ENCODE measurements at regions not wholly inside any gene's neighbourhood (a gene's known extent, or its start where the extent isn't known, plus 50 kb on each side); places are given as distances from the start of the nearest gene placed in this dataset.

DNA sequence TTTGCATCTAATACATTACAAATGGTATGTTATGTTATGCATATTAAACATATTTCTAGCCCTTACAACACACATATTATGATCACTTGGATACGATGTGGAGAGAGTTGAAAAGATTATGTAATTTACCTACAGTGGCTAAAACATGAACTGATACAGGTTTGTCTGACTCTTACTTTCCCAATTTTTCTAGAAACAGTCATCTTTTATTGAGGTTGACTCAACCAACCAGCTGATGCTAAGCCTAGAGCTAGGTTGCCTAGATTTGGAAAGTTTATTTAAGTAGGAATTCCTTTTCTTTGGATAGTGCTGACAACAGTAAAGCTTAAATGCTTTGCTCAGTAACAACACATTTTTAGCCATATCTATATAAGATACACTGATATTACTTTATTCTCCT is 1215.1 kb downstream of the ADGRL3 start:
- no peak for DNase-seq

DNA sequence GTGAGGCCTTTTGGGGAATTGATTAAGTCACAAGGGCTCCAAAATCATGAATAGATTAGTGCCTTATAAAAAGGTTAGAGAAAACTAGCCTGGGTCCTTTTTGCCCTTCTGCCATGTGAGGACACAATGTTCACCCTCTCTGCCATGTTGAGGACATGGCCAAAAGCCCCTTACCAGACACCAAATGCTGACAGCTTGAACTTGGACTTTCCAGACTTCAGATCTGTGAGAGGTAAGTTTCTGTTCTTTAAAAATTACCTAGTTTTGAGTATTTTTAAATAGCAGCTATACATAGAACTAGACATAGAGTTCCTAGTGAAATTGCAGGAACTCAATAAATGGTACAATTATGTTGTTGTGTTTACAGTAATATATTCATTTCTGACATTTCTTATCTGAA is 1214.4 kb downstream of the ADGRL3 start:
- no peak for DNase-seq

DNA sequence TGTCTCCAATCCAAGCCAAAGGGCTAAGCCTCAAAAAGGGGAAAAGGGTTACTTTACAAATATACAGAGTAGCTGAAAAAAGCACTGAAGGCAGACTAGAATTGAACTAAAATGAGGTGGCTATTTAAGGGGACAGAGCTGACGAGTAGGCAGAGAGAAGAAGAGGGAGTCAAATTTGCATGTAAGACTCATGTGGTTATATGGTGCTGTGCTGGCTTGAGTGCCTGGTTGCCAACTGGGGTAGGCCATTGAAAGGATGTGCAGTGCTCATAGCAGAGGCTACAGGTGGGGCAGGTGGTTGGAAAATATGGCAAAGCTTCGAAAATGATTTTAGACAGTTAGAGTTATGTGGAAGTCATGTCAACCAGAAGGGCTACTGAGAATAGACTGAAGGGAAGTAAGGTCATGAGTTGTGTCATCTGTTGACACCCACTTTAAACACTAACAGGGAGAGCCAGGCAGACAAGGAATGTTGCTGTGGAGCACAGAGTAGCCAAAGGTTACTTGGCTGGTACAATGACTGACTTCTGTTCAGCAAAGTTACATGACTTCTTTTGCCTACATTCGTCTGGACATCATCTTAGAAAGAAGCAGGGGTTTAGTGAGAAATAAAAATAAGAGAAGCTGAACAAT is 1210.4 kb downstream of the ADGRL3 start:
- no peak for DNase-seq

DNA sequence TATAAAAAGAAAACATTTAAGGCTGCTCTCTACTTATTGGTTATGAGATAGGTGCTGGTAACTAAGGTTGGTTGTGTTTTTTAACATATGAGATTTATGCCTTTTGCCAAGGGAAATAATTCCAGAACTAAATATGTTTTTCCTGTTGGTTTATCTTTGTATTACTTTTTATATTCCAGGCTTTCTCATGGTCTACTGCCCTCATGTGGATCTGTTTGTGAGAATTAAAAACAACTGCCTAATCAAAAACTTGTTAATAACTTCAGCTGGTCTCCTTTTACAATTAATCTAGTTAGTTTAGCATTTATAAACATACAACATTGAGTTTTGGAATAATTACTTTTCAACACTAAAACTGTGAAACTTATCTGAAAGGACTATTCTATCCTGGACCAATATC is 1208.3 kb downstream of the ADGRL3 start:
- no peak for DNase-seq

DNA sequence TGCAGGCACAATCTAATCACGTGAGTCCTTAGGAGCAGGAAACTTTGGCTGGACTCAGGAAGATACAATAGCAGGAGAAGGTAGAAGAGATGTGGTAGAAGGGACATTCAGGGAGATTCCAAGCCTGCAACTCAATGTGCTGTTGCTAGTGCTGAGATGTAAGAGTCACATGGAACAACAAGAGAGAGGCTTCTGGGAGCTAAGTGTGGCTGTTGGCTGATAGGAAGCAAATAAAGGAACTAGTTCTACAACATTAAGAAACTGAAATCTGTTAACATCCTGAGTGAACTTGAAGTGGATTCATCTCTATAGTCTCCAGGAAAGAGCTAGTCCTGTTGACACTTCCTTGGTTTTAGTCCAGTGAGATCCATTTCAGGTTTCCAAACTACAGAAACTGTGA is 1207.4 kb downstream of the ADGRL3 start:
- DNase-seq, result no peak

DNA sequence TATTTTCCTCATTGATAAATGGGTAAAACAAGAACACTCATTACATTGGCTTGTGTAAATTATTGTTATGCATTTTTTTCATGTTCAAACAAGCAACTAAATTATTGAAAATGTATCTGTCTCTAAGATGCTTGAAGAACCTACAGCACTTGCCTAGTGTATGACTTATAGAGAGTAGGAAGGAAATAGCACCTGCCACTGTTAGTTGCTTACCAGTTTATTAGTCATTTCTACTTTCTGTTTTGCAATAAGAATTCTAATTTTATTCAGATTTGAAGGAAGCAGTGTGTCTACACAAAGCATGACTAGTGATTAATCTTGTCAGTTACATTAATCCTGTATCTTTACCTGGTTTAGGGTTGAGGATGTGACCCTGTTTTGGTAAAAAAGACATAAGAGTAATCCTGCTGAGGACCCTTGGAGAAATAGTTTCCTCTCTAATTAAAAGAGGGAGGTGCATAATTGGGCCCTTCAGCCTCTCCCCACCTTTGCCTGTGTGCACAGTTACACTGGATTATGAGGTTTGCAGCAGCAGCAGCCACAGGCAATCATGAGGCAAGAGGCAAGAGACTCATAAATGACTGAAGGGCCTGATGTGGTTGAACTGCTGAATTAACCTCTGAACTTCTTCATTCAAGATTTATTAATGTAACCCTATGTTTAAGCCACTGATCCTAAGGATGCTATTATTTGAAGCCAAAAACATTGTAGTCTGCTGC is 1202.1 kb downstream of the ADGRL3 start:
- no peak for DNase-seq

DNA sequence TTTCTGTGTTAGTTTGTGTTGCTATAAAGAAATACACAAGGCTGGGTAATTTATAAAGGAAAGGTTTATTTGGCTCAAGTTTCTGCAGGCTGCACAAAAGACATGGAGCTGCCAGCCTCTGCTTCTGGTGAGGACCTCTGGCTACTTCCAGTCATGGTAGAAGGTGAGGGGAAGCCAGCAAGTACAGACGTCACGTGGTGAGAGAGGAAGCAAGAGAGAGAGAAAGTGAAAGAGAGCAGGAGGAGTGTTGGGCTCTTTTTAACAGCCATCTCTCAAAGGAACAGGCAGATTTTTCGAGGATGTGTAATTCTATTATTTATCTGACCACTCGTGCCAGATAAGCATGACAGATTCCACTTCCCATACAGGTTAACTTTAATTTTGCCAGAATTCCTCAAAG is 1199.1 kb downstream of the ADGRL3 start:
- DNase-seq, result no peak

DNA sequence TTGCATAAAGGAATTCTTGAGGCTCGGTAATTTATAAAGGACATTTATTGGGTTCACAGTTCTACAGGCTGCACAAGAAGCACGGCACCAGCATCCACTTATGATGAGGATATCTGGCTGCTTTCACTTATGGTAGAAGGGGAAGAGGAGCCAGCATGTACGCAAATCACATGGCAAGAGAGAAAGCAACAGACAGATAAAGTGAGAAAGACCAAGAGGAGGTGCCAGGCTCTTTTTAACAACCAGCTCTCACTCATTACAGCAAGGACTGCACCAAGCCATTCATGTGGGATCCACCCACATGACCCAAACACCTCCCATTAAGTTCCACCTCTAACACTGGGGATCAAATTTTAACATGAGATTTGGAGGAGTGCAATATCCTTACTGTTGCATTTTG is 1198.2 kb downstream of the ADGRL3 start:
- no peak for DNase-seq

DNA sequence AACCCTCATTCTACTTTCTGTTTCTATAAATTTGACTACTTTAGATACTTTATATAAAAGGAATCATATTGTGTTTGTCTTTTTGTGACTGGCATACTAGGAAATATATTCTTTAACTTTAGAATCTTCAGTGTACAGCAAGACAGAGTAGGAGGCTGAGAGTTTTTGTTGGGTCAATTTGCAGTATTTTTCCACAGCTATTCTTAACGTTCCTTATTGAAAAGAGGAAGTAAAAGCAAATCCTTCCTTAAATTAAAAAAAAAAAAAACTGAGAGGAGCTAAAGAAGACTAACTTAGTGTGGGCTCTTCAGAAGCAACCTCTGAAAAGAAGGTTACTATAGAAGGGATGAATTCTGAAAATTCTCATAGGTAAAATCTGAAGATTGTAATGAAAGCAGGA is 1194.6 kb downstream of the ADGRL3 start:
- DNase-seq, result no peak

DNA sequence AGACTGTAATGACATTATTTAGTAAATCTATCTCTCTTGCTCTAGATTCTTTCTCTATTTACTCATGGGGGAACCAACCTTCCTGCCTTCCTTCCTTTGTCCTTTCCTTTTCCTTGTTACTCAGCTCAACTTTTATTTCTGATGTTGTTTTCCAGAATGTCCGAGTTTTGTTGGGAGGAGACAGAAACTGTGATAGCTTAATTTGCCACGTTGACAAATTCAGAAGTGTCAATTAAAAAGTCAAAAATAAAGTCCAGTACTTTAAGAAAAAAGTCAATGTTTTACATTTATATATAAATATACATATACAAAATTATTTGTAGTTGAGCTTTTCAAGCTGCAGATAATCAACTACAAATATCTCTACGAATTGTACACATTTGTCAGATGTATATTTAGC is 1187.7 kb downstream of the ADGRL3 start:
- DNase-seq, result no peak

DNA sequence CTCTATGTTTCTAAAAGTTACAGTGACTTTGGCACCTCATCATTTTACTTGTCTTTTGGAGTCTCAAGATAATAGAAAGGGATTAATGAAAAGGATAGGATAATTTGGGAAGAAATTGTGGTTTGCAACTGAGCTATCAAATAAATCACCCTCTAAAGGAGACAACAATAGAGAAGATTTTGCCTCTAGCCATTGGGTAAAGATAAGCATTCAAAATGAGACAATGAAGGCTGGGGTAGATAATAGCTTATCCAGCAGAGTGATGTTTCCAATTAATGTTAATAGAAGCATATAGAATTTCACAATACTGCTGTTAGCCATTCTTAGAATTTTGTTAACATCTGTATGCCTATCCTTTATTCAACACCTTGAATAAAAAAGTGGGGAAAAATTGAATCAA is 1177.6 kb downstream of the ADGRL3 start:
- no peak for DNase-seq

DNA sequence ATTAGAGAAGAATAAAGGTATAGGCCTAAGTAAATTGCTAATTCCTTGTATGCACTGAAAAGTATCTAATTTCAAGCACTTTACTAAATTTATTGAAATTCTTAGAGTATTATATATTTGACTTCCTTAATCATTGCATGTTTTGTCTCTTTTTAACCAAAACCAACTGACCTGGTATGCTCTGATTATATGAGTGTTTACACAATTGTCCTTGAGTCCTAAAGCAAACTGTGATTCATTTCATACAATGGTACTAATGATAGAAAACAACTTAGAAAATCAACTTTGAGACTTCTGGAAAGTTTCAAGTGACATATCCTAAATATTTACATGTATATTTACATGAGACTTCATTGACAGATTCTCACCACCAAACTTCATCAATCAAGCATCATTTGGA is 1177.1 kb downstream of the ADGRL3 start:
- DNase-seq, result no peak

DNA sequence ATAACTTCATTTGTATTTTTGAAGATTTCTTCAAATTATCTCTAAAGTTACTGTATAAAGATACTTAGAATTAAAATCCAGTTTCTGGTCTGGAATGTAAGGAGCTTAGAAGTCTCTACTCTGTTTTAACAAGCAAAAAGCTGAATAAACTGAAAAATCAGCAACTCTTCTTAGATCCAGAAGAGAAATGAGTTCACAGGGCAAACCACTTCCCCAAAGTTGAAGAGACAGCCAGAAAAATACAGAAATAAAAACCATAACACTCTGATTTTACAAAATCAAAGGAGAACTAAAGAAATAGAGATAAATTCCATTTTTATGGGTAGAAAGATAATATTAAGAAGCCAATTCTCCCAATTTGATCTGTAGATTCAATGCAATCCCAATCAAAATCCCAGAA is 1166.8 kb downstream of the ADGRL3 start:
- no peak for DNase-seq

DNA sequence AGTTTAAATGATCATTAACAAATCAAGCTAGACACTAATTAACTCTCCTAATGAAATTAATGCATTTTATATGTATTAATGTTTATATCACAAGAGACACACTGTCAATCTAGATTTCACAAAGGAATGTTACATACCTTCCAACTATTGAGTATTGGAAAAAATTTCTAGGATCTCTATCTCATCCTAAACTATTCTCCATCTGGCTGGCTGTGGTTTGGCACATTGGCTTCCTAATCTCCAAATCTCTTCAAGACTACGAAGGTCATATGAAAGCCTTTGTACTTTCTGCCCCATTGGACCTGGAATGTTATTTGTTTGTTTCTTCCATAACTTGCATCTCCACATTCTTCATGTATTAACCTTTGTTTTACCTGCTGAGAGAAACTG is 1160.0 kb downstream of the ADGRL3 start:
- no peak for DNase-seq

DNA sequence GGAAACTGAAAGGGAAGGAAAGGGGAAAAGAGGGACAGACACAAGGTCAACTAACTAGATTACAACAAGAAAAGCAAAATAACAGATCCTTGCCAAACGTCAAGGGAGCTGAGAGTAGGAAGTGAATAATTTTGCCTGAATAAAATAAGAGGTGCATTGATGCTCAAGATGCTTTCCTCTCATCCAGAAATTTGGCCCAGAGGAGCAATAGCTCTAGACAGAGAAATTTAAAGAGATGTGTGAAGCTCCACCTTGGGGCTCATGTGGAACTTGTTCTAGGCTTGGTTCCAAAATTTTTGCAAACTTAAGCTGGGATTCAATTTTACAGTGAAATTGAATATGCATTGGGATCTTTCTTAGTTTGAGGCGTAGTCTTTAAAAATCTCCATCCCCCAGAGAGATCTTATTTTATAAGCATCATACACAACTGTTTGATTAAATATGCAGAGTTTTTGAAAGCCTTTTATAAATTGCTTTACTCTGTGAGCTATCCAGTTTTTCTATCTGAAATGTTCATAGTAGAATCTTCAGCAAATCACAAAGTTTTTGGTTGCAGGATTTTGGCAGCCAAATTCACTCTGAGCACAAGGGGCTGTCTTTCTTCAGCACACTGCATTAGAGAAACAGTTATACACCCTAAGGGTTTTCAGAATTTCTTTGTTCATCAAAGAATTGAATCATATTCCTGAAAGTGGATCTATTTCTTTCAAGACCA is 1159.5 kb downstream of the ADGRL3 start:
- no peak for DNase-seq

DNA sequence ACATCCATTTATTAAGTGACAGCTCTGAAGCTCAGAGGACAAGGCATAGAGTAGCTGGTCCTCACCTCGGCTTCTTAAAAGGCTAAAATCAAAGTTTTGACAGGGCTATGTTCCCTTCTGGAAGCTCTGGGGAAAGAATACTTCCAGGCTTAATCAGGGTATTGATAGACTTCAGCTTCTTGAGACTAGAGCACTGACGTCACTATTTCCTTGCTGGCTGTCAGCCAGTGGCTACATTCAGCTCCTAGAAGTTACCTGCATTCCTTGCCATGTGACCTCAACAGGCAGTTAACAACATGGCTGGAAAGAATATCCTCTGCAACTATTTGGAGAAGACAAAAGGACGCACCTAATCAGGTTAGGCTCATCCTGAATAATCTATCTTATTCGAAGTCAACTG is 1144.8 kb downstream of the ADGRL3 start:
- DNase-seq, result no peak

DNA sequence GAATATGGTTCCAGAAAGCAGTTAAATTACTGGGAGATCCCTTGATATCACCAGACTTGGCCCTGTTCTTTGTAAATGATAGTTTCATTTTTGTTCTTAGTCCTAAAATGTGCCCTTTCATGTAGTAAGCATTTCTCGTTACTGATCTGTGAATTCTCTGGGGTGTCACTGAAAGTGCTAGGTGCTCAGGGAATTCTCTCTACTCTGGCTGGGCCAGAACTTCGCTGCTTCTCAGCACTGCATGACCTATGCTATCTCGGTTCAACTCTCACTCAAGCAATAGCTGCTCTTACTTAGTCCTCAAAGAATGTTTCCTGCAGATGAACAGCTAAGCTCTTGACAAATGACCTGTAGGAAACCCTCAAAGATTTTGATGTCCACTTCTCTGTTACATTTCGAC is 1144.3 kb downstream of the ADGRL3 start:
- no peak for DNase-seq

DNA sequence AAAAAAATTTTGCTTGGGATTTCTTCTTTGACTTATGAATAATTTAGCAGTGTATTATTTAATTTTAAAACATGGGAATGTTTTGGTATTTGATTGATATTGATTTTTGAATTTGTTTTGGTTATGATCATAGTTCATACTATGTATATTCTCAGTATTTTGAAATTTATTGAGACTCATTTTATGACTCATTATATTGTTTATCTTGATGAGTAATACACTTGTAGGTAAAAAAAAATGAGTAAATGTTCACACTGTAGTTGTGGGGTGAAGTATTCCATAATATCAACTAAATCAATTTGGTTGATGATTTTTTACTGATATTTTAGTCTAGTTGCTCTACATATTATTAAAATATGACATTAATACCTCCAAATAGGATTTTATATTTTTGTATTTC is 1142.2 kb downstream of the ADGRL3 start:
- DNase-seq, result no peak

DNA sequence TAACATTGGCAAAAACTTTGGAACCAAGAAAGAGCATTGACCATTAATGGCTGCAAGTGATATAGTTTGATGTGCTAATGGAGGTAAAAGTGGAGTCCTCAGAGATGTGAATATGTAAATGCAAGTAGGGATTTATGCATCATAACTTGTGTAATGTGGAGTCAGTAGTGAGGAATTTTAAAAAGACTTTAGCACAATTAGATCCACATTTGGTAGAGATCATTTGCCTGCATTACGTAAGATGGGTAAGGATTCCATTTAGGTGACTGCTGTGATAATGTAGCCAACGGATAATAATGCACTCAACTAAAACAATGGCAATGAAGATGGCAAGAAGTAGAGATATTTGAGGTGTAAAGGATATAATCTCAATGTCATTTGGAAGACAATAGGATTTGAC is 1128.4 kb downstream of the ADGRL3 start:
- DNase-seq, result no peak

DNA sequence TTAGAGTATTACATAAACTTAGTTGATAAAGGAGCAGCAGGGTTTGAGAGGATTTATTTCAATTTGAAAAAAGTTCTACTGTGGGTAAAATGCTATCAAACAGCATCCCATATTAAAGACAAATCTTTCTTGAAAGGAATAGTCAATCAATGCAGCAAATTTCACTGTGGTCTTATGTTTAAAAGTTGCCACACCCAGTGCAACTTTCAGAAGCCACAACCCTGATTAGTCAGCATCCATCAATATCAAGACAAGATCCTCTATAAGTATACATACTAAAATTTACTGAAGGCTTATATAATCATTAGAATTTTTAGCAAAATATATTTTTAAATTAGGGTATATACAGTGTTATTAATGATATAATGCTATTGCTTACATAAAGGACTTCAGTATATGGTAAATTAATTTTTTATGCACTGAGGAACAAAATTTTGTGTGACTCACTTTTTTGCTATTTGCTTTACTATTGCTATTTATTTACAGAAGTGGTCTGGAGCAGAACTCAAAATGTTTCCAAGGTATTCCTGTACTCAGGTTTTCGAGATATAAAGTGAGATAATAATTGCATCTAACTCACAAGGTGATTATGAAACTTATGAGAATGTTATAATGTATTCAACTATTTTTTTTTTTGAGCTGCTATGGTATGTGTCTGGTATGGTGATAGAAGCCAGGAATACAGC is 1127.6 kb downstream of the ADGRL3 start:
- no peak for DNase-seq

DNA sequence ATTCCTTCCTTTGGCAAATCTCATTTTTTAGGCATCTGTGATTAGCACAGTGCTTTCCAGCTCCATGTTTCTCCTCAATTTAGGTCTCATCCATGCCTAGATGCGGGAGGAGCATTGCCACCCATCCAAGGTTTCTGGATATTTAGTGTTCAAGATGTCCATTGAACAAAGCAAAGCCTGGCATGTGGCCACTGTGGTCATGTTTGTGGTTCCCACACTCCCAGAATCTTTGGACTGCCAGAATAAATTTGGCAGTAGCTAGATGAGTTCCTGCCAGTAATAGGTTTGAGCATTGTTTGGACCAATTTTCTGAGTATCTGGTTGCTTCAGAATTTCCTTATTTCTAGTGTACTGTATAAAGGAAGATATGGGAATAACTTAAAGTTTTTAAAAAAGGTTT is 1124.1 kb downstream of the ADGRL3 start:
- no peak for DNase-seq

DNA sequence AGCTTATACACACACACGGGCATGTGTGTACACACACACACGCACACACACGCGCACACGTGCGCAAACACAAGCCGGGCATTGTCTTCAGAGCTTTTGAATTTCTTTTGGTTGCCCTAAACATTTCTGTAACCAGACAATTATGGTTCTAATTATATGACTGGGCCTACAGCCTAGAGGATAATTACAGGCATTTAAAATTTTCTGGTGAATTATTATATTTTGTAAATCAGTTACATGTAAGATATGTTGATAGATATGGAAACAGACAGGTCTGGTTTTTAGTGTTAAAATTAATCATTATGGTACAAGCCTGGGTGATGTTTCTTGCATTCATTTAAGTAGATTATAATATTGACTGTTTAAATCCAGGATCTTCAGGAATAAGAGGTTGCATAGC is 1120.5 kb downstream of the ADGRL3 start:
- DNase-seq, result no peak

DNA sequence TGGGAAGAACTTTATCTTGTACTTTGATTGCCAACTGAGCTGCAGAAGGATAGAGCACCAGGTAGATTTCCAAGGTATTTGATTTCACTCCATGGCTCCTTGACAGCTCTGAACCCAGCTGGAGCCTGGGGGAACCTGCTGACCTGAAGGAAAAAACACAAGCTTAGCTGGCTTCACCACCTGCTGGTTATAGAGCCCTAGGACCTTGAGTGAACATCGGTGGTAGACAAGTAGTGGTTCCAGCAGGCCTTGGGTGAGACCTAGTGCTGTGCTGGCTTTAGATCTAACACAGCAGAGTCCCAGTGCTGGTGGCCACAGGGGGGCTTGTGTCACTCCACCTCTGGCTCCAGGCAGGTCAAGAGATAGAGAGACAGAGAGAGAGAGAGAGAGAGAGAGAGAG is 1102.6 kb downstream of the ADGRL3 start:
- DNase-seq, result no peak

DNA sequence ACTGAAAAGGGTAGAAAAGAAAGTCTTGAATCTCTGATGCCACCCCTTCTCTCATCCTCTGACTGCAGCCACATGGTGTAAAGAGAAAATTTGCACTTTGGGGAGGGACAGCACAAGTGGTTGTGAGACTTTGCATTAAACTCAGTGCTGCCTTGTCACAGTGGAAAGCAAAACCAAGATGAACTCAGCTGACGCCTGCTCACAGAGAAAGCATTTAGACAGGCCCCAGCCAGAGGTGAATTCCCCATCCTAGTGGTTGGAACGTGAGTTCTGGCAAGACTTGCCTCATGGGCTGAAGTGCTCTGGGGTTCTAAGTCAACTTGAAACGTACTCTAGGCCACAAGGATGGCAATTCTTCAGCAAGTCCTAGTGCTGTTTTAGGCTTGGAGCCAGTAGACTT is 1101.4 kb downstream of the ADGRL3 start:
- no peak for DNase-seq
